ENCODE measurements at regions not wholly inside any gene's neighbourhood (a gene's known extent, or its start where the extent isn't known, plus 50 kb on each side); places are given as distances from the start of the nearest gene placed in this dataset.

DNA sequence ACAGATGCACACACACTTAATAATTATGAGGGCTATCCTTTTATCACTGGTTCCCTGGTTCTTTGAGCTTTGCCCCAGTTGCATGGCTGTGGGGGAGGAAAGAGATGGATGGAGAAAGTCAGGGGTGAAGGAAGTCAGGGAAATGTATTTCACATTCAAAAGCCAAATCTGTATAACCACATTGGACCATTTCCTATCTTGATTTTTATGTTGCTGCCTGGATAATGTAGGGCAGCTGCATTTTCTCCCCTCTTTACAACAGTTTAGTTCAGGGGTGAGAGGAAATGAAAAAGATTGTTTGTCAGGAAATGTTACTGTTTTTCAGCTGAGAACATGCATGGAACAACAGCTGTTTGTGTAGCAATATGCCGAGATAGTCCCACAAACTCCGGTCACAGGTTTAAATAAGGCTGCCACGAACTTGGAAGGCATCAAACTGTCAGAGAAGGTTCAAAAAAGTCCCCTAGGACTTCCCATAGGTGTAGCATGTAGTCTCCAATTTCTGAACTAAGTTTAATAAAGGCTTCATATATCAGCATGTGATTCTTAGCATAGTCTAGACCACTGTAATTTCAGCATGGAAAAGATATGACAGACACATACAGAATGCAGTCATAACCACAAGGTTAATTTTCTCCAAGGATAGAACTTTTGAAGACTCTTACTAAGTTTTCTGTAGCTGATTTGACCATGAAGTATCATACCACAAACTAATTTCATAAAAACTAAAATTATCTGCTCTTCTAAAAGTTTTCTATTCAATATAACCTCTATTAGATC lies 82.1 kb upstream of the COL21A1 start:
- H3K4me2 ChIP-seq (ENCODE audit: low read length) = no peak overlapping the region
- no peak overlapping the region for H3K9ac ChIP-seq (ENCODE audit: low read length)
- ChIA-PET CTCF (no interaction called here), POLR2A (no interaction called here), RAD21 (ENCODE audit: low non-redundant PET in 1 of 2, low total read pairs in 2 of 2, uncharacterized antibody in 2 of 2, unreplicated experiment in 2 of 2) (no interaction called here)
- ATAC-seq (no peak), DNase-seq (ENCODE audit: low read depth, low spot score) (no peak)
- intact Hi-C loops (cut with micrococcal nuclease) = no loop called here
- H3K9me2 ChIP-seq (ENCODE audit: insufficient read depth) = no peaks in the 10 kb centered on the region
- H2AFZ ChIP-seq (ENCODE audit: low read depth, low read length, poor library complexity, severe bottlenecking) = no peak overlapping the region
- no peaks in the 10 kb centered on the region for H3K36me3 ChIP-seq (ENCODE audit: control insufficient read depth in 1 of 2, insufficient read depth in 2 of 2, low read length in 2 of 2)
- no peak overlapping the region for H3K4me3 ChIP-seq (replicated peaks in 1 of 2; ENCODE audit: low read depth in 1 of 2, low read length in 2 of 2)
- no peaks in the 10 kb centered on the region for H3K4me1 ChIP-seq (ENCODE audit: control insufficient read depth in 1 of 2, insufficient read depth in 2 of 2, low read length in 2 of 2)
- H4K20me1 ChIP-seq (ENCODE audit: insufficient read depth) = no peaks in the 10 kb centered on the region
- H3K79me2 ChIP-seq (ENCODE audit: insufficient read depth, low read length) = no peaks in the 10 kb centered on the region
- no TSS peak for BruUV-seq (replicated peaks)
- no peaks in the 10 kb centered on the region for H3K27me3 ChIP-seq (ENCODE audit: insufficient read depth, low read length)
- no peak overlapping the region for H3K27ac ChIP-seq (ENCODE audit: low read depth, low read length)
- no peaks in the 10 kb centered on the region for H3K9me3 ChIP-seq (ENCODE audit: control insufficient read depth in 1 of 2, insufficient read depth in 1 of 2, low read depth in 1 of 2, low read length in 2 of 2)
- TF ChIP-seq, protein P1, sequence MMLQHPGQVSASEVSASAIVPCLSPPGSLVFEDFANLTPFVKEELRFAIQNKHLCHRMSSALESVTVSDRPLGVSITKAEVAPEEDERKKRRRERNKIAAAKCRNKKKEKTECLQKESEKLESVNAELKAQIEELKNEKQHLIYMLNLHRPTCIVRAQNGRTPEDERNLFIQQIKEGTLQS (IDR thresholded peaks at IDR 0.05) = no peak
- TF ChIP-seq EZH2 (IDR thresholded peaks at IDR 0.05) (no peak), YY1 (IDR thresholded peaks at IDR 0.05; ENCODE audit: extremely low read depth, insufficient replicate concordance, low read depth, low read length) (no peak), SIN3A (IDR thresholded peaks at IDR 0.05; ENCODE audit: low read depth) (no peak), JUND (IDR thresholded peaks at IDR 0.05) (no peak), EZH2phosphoT487 (IDR thresholded peaks at IDR 0.05; ENCODE audit: borderline replicate concordance) (no peak), SRF (IDR thresholded peaks at IDR 0.05; ENCODE audit: low read depth) (no peak), CBX3 (IDR thresholded peaks at IDR 0.05; ENCODE audit: low read depth) (no peak), FOSL1 (IDR thresholded peaks at IDR 0.05; ENCODE audit: low read depth) (no peak), POLR2AphosphoS5 (IDR thresholded peaks at IDR 0.05; ENCODE audit: low read depth, low read length) (no peak)
- TF ChIP-seq, protein P2, sequence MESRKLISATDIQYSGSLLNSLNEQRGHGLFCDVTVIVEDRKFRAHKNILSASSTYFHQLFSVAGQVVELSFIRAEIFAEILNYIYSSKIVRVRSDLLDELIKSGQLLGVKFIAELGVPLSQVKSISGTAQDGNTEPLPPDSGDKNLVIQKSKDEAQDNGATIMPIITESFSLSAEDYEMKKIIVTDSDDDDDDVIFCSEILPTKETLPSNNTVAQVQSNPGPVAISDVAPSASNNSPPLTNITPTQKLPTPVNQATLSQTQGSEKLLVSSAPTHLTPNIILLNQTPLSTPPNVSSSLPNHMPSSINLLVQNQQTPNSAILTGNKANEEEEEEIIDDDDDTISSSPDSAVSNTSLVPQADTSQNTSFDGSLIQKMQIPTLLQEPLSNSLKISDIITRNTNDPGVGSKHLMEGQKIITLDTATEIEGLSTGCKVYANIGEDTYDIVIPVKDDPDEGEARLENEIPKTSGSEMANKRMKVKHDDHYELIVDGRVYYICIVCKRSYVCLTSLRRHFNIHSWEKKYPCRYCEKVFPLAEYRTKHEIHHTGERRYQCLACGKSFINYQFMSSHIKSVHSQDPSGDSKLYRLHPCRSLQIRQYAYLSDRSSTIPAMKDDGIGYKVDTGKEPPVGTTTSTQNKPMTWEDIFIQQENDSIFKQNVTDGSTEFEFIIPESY (IDR thresholded peaks at IDR 0.05; ENCODE audit: extremely low read depth, insufficient replicate concordance, low read length) = no peak
- TF ChIP-seq, protein P3, sequence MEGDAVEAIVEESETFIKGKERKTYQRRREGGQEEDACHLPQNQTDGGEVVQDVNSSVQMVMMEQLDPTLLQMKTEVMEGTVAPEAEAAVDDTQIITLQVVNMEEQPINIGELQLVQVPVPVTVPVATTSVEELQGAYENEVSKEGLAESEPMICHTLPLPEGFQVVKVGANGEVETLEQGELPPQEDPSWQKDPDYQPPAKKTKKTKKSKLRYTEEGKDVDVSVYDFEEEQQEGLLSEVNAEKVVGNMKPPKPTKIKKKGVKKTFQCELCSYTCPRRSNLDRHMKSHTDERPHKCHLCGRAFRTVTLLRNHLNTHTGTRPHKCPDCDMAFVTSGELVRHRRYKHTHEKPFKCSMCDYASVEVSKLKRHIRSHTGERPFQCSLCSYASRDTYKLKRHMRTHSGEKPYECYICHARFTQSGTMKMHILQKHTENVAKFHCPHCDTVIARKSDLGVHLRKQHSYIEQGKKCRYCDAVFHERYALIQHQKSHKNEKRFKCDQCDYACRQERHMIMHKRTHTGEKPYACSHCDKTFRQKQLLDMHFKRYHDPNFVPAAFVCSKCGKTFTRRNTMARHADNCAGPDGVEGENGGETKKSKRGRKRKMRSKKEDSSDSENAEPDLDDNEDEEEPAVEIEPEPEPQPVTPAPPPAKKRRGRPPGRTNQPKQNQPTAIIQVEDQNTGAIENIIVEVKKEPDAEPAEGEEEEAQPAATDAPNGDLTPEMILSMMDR (IDR thresholded peaks at IDR 0.05 in 2 of 3, conservative IDR thresholded peaks at IDR 0.05 in 1 of 3; ENCODE audit: borderline replicate concordance in 1 of 3, insufficient read depth in 1 of 3, low read depth in 2 of 3, low read length in 2 of 3) = no peak

Data from HCT116 (cell line).